HEK293 (cell line): ENCODE measurements at regions not wholly inside any gene's neighbourhood (a gene's known extent, or its start where the extent isn't known, plus 50 kb on each side); places are given as distances from the start of the nearest gene placed in this dataset.
A peak's percentile ranks its signal among the peaks of the same experiment; 100 is the strongest.

Experiments used
- CTCF ChIA-PET: fragments of 350-600 bp; formaldehyde crosslinking; extraction: SDS; loops from one replicate; lab custom pipeline; 2021; ENCODE audit warnings: antibody characterized with exemption; lab: Yijun Ruan, JAX
- POLR2A ChIA-PET: fragments of 300-600 bp; formaldehyde crosslinking; extraction: SDS; loops from one replicate; lab custom pipeline; 2020; ENCODE audit warnings: antibody characterized with exemption, inconsistent platforms; lab: Yijun Ruan, JAX
- H3K27ac ChIP-seq: fragments of 200-500 bp; sonication (Bioruptor generic); 2 replicates; pipeline ENCODE4 v1.5.1; 2014; ENCODE audit warnings: low read depth, low read length, control low read depth, inconsistent platforms; ENCODE audit errors: extremely low read depth
- H3K36me3 ChIP-seq, 2 experiments: fragments of 200-500 bp in 1 of 2; sonication (Bioruptor generic) in 1 of 2; 1 replicate in 1 of 2; 2 replicates in 1 of 2; pipeline ENCODE4 v1.5.1; 2014 to 2017; ENCODE audit warnings: inconsistent platforms in 2 of 2, low read length in 2 of 2; ENCODE audit not compliant: control insufficient read depth in 2 of 2, insufficient read depth in 1 of 2
- H3K4me1 ChIP-seq: fragments of 200-500 bp; sonication (Bioruptor generic); 2 replicates; pipeline ENCODE4 v1.5.1; 2014; ENCODE audit warnings: mild to moderate bottlenecking, low read length, inconsistent platforms; ENCODE audit not compliant: control insufficient read depth, insufficient read depth
- H3K4me3 ChIP-seq: 2 replicates; pipeline ENCODE4 v1.5.1; 2011; ENCODE audit warnings: low read depth, mild to moderate bottlenecking, control low read depth, low read length, moderate library complexity
- H3K9me3 ChIP-seq: fragments of 200-500 bp; sonication (Bioruptor generic); 2 replicates; pipeline ENCODE4 v1.5.1; 2014; ENCODE audit warnings: low read depth, low read length, inconsistent platforms; ENCODE audit not compliant: control insufficient read depth, insufficient read depth
- ATF2 ChIP-seq: fragments of 450-650 bp; formaldehyde crosslinking; IDR thresholded peaks from 2 replicates; pipeline ENCODE4 v1.5.1; 2016; ENCODE audit warnings: missing biosample characterization, missing genetic modification characterization, low read depth
- ELK4 ChIP-seq: IDR thresholded peaks from 2 replicates; pipeline ENCODE4 v1.6.1; 2011; ENCODE audit warnings: mild to moderate bottlenecking, low read depth, low read length, borderline replicate concordance
- HOXC10 ChIP-seq: sonication (generic); formaldehyde crosslinking; IDR thresholded peaks from 2 replicates; pipeline ENCODE4 v1.8.1; 2023; ENCODE audit warnings: mild to moderate bottlenecking, missing genetic modification reagents
- KLF9 ChIP-seq: fragments of 450-650 bp; formaldehyde crosslinking; IDR thresholded peaks from 2 replicates; pipeline ENCODE4 v1.5.1; 2016; ENCODE audit warnings: missing biosample characterization, missing genetic modification characterization, low read depth
- ZBTB20 ChIP-seq: fragments of 450-650 bp; formaldehyde crosslinking; IDR thresholded peaks from 2 replicates; pipeline ENCODE4 v1.5.1; 2016; ENCODE audit warnings: missing biosample characterization, missing genetic modification characterization
- ZFP3 ChIP-seq: fragments of 450-650 bp; formaldehyde crosslinking; IDR thresholded peaks from 2 replicates; pipeline ENCODE4 v1.5.1; 2016; ENCODE audit warnings: low read depth, missing biosample characterization, missing genetic modification characterization
- ZFP37 ChIP-seq: fragments of 450-650 bp; formaldehyde crosslinking; IDR thresholded peaks from 2 replicates; pipeline ENCODE4 v1.5.1; 2016; ENCODE audit warnings: missing biosample characterization, missing genetic modification characterization
- ZFP69B ChIP-seq: fragments of 450-650 bp; formaldehyde crosslinking; IDR thresholded peaks from 2 replicates; pipeline ENCODE4 v1.5.1; 2016; ENCODE audit warnings: missing biosample characterization, missing genetic modification characterization
- ZNF169 ChIP-seq: fragments of 450-650 bp; formaldehyde crosslinking; IDR thresholded peaks from 2 replicates; pipeline ENCODE4 v1.5.1; 2016; ENCODE audit warnings: missing biosample characterization, missing genetic modification characterization
- ZNF24 ChIP-seq: fragments of 450-650 bp; formaldehyde crosslinking; IDR thresholded peaks from 2 replicates; pipeline ENCODE4 v1.5.1; 2016; ENCODE audit warnings: missing biosample characterization, missing genetic modification characterization
- ZNF292 ChIP-seq: fragments of 450-650 bp; formaldehyde crosslinking; IDR thresholded peaks from 2 replicates; pipeline ENCODE4 v1.5.1; 2016; ENCODE audit warnings: low read depth, missing biosample characterization, missing genetic modification characterization, borderline replicate concordance
- ZNF391 ChIP-seq: fragments of 450-650 bp; formaldehyde crosslinking; IDR thresholded peaks from 2 replicates; pipeline ENCODE4 v1.5.1; 2016; ENCODE audit warnings: low read depth, missing biosample characterization, missing genetic modification characterization, borderline replicate concordance
- ZNF394 ChIP-seq: fragments of 450-650 bp; formaldehyde crosslinking; IDR thresholded peaks from 2 replicates; pipeline ENCODE4 v1.5.1; 2016; ENCODE audit warnings: missing biosample characterization, missing genetic modification characterization, mild to moderate bottlenecking, moderate library complexity, borderline replicate concordance
- ZNF548 ChIP-seq: fragments of 450-650 bp; formaldehyde crosslinking; IDR thresholded peaks from 2 replicates; pipeline ENCODE4 v1.5.1; 2016; ENCODE audit warnings: missing biosample characterization, missing genetic modification characterization
- ZNF621 ChIP-seq: fragments of 450-650 bp; formaldehyde crosslinking; IDR thresholded peaks from 2 replicates; pipeline ENCODE4 v1.5.1; 2017; ENCODE audit warnings: missing biosample characterization, missing genetic modification characterization
- ZNF776 ChIP-seq: fragments of 450-650 bp; formaldehyde crosslinking; IDR thresholded peaks from 2 replicates; pipeline ENCODE4 v1.5.0; 2017; ENCODE audit warnings: missing biosample characterization, missing genetic modification characterization, borderline replicate concordance

GRCh38 chr6:164040994-164041393 lies 626.5 kb downstream of the QKI start:
- Histone ChIP-seq H3K36me3 (no peaks in the 10 kb centered on the region), H3K4me3 (no peak overlapping the region), H3K4me1 (no peaks in the 10 kb centered on the region), H3K9me3 (no peaks in the 10 kb centered on the region), H3K27ac (no peak overlapping the region)
- ChIA-PET POLR2A (no interaction called here), CTCF (interaction anchor here (0.6 kb wide), 1 partner anchor 26 kb away, joined by 3 read pairs; no protein-coding TSS in a partner anchor)
- TF ChIP-seq ZNF548 (tag by site-specific recombination) (no peak), ZNF391 (tag by site-specific recombination) (no peak), ATF2 (peak; percentile 59; the same call in 1 of the 2 replicates), ZFP3 (tag by site-specific recombination) (no peak)
- TF ChIP-seq, all 188 proteins: peak for 1

- H3K36me3 ChIP-seq: no peaks in the 10 kb centered on the region
- H3K4me1 ChIP-seq: no peaks in the 10 kb centered on the region
- no peak overlapping the region for H3K27ac ChIP-seq
- no peaks in the 10 kb centered on the region for H3K9me3 ChIP-seq
- POLR2A ChIA-PET: no interaction called here
- CTCF ChIA-PET: interaction anchor here (0.5 kb wide), 1 partner anchor 585 kb away, joined by 3 read pairs; no protein-coding TSS in a partner anchor
- H3K4me3 ChIP-seq: no peak overlapping the region
- TF ChIP-seq ZBTB20 (tag by site-specific recombination) (no peak), ZNF394 (no peak)
- TF ChIP-seq, all 188 proteins: peak for 0
Observed at GRCh38 chr6:164039954-164040375, 625.4 kb downstream of the QKI start.

GRCh38 chr6:164037171-164037870 lies 622.8 kb downstream of the QKI start:
- TF ChIP-seq ZNF292 (tag by site-specific recombination) (no peak), ZFP37 (tag by site-specific recombination) (no peak), KLF9 (tag by site-specific recombination) (no peak), ZFP69B (tag by site-specific recombination) (no peak), ZNF24 (tag by site-specific recombination) (no peak), ZNF621 (no peak), ZNF169 (tag by site-specific recombination) (no peak), ZNF776 (tag by site-specific recombination) (no peak), HOXC10 (CRISPR knock-in tag) (no peak), ELK4 (no peak)
- H3K4me3 ChIP-seq: no peak overlapping the region
- POLR2A ChIA-PET: no interaction called here
- no peaks in the 10 kb centered on the region for H3K36me3 ChIP-seq
- no peak overlapping the region for H3K27ac ChIP-seq
- CTCF ChIA-PET: no interaction called here
- no peaks in the 10 kb centered on the region for H3K9me3 ChIP-seq
- no peaks in the 10 kb centered on the region for H3K4me1 ChIP-seq
